Uterus (tissue), 2 donors: ENCODE measurements at regions not wholly inside any gene's neighbourhood (a gene's known extent, or its start where the extent isn't known, plus 50 kb on each side); places are given as distances from the start of the nearest gene placed in this dataset.

Experiments
- CTCF ChIP-seq, 4 experiments: fragments of 200-600 bp in 2 of 4; fragments of 450-650 bp in 2 of 4; sonication (generic) in 2 of 4; IDR thresholded peaks; one replicate each; pipeline ENCODE4 v1.5.1; 2016 to 2019; ENCODE audit warnings: antibody characterized with exemption in 4 of 4, mild to moderate bottlenecking in 2 of 4, moderate library complexity in 1 of 4
- POLR2A ChIP-seq, 2 donors: fragments of 450-650 bp; IDR thresholded peaks; one replicate each; pipeline ENCODE4 v1.6.1; 2016; ENCODE audit warnings: antibody characterized with exemption in 2 of 2, mild to moderate bottlenecking in 1 of 2, moderate library complexity in 1 of 2

GRCh38 chr1:188590641-188591040 is 1761.9 kb downstream of the PLA2G4A start:
- TF ChIP-seq CTCF (IDR thresholded peaks at IDR 0.05) (no peak), POLR2A (IDR thresholded peaks at IDR 0.05) (no peak)
